ENCODE measurements at regions not wholly inside any gene's neighbourhood (a gene's known extent, or its start where the extent isn't known, plus 50 kb on each side); places are given as distances from the start of the nearest gene placed in this dataset.

- Histone ChIP-seq H3K4me3 (ENCODE audit: low read depth, low read length) (no peak overlapping the region), H3K27me3 (ENCODE audit: control insufficient read depth, insufficient read depth, low read length) (no peaks in the 10 kb centered on the region), H3K36me3 (ENCODE audit: control insufficient read depth, insufficient read depth, low read length) (no peaks in the 10 kb centered on the region)
- TF ChIP-seq CTCF (IDR thresholded peaks at IDR 0.05; ENCODE audit: insufficient read depth, low read length, poor library complexity, severe bottlenecking): no peak
- no peak for DNase-seq (ENCODE audit: low read depth)
Measured at GRCh38 chr2:199216253-199216652, 241.5 kb downstream of the SATB2 start.

GRCh38 chr2:199207011-199207410 lies 250.7 kb downstream of the SATB2 start:
- no peaks in the 10 kb centered on the region for H3K36me3 ChIP-seq (ENCODE audit: control insufficient read depth, insufficient read depth, low read length)
- no peaks in the 10 kb centered on the region for H3K27me3 ChIP-seq (ENCODE audit: control insufficient read depth, insufficient read depth, low read length)
- no peak overlapping the region for H3K4me3 ChIP-seq (ENCODE audit: low read depth, low read length)
- no peak for DNase-seq (ENCODE audit: low read depth)
- no peak for TF ChIP-seq CTCF (IDR thresholded peaks at IDR 0.05; ENCODE audit: insufficient read depth, low read length, poor library complexity, severe bottlenecking)

GRCh38 chr2:199206536-199206935 lies 251.2 kb downstream of the SATB2 start:
- no peak for DNase-seq (ENCODE audit: low read depth)
- H3K36me3 ChIP-seq (ENCODE audit: control insufficient read depth, insufficient read depth, low read length): no peaks in the 10 kb centered on the region
- H3K27me3 ChIP-seq (ENCODE audit: control insufficient read depth, insufficient read depth, low read length): no peaks in the 10 kb centered on the region
- H3K4me3 ChIP-seq (ENCODE audit: low read depth, low read length): no peak overlapping the region
- no peak for TF ChIP-seq CTCF (IDR thresholded peaks at IDR 0.05; ENCODE audit: insufficient read depth, low read length, poor library complexity, severe bottlenecking)

GRCh38 chr2:199202964-199203363 lies 254.8 kb downstream of the SATB2 start:
- Histone ChIP-seq H3K27me3 (ENCODE audit: control insufficient read depth, insufficient read depth, low read length) (no peaks in the 10 kb centered on the region), H3K36me3 (ENCODE audit: control insufficient read depth, insufficient read depth, low read length) (no peaks in the 10 kb centered on the region), H3K4me3 (ENCODE audit: low read depth, low read length) (no peak overlapping the region)
- TF ChIP-seq CTCF (IDR thresholded peaks at IDR 0.05; ENCODE audit: insufficient read depth, low read length, poor library complexity, severe bottlenecking): no peak
- DNase-seq (ENCODE audit: low read depth): no peak

GRCh38 chr2:199201539-199201938 lies 256.2 kb downstream of the SATB2 start:
- no peak for TF ChIP-seq CTCF (IDR thresholded peaks at IDR 0.05; ENCODE audit: insufficient read depth, low read length, poor library complexity, severe bottlenecking)
- H3K36me3 ChIP-seq (ENCODE audit: control insufficient read depth, insufficient read depth, low read length): no peaks in the 10 kb centered on the region
- H3K27me3 ChIP-seq (ENCODE audit: control insufficient read depth, insufficient read depth, low read length): no peaks in the 10 kb centered on the region

GRCh38 chr2:199199797-199200196 lies 257.9 kb downstream of the SATB2 start:
- Histone ChIP-seq H3K4me3 (ENCODE audit: low read depth, low read length) (no peak overlapping the region), H3K27me3 (ENCODE audit: control insufficient read depth, insufficient read depth, low read length) (no peaks in the 10 kb centered on the region), H3K36me3 (ENCODE audit: control insufficient read depth, insufficient read depth, low read length) (no peaks in the 10 kb centered on the region)
- no peak for TF ChIP-seq CTCF (IDR thresholded peaks at IDR 0.05; ENCODE audit: insufficient read depth, low read length, poor library complexity, severe bottlenecking)
- no peak for DNase-seq (ENCODE audit: low read depth)

More at GRCh38 chr2:199201539-199201938, 256.2 kb downstream of the SATB2 start:
- no peak overlapping the region for H3K4me3 ChIP-seq (ENCODE audit: low read depth, low read length)
- no peak for DNase-seq (ENCODE audit: low read depth)
